SU-DHL-6 (cell line): ENCODE measurements at regions not wholly inside any gene's neighbourhood (a gene's known extent, or its start where the extent isn't known, plus 50 kb on each side); places are given as distances from the start of the nearest gene placed in this dataset.

Experiments used
- H2AFZ ChIP-seq: fragments of 200-600 bp; sonication (generic); 2 replicates; pipeline ENCODE4 v1.6.1; 2014; ENCODE audit warnings: low read depth, mild to moderate bottlenecking, moderate library complexity, mixed read lengths, antibody characterized with exemption, low read length; ENCODE audit not compliant: severe bottlenecking
- H3F3A ChIP-seq: fragments of 200-600 bp; shearing (Covaris generic); 2 replicates; pipeline ENCODE4 v1.6.0; 2016; ENCODE audit warnings: antibody characterized with exemption, mild to moderate bottlenecking; ENCODE audit not compliant: insufficient read depth
- H3K27ac ChIP-seq: fragments of 200-600 bp; sonication (generic); 2 replicates; pipeline ENCODE4 v1.5.1; 2016; ENCODE audit warnings: low read depth, mild to moderate bottlenecking, low read length, moderate library complexity, mixed read lengths
- H3K27me3 ChIP-seq: fragments of 200-600 bp; sonication (generic), shearing (Covaris generic); 2 replicates; pipeline ENCODE4 v1.6.0; 2014; ENCODE audit warnings: mild to moderate bottlenecking, low read length
- H3K36me3 ChIP-seq: fragments of 200-600 bp; sonication (generic); 2 replicates; pipeline ENCODE4 v1.6.1; 2014; ENCODE audit warnings: mild to moderate bottlenecking, low read length, mixed read lengths
- H3K4me2 ChIP-seq: fragments of 300-600, 200-600 bp; shearing (Covaris generic), sonication (generic); 2 replicates; pipeline ENCODE4 v1.6.0; 2014; ENCODE audit warnings: low read length, low read depth, mild to moderate bottlenecking; ENCODE audit not compliant: poor library complexity, severe bottlenecking
- H3K4me3 ChIP-seq: fragments of 200-600 bp; sonication (generic); 2 replicates; pipeline ENCODE4 v1.5.1; 2014; ENCODE audit warnings: antibody characterized with exemption, low read length, mild to moderate bottlenecking, mixed read lengths; ENCODE audit not compliant: insufficient read depth, poor library complexity, severe bottlenecking
- H3K79me2 ChIP-seq: fragments of 200-600 bp; sonication (generic); 2 replicates; pipeline ENCODE4 v1.6.1; 2014; ENCODE audit warnings: mild to moderate bottlenecking, low read length, moderate library complexity; ENCODE audit not compliant: insufficient read depth
- H3K9ac ChIP-seq: fragments of 200-600 bp; sonication (generic); 2 replicates; pipeline ENCODE4 v1.7.0; 2014; ENCODE audit warnings: mild to moderate bottlenecking, low read length
- H3K9me2 ChIP-seq: fragments of 200-600 bp; sonication (generic); replicated peaks from 2 replicates; pipeline ENCODE4 v1.6.1; 2014; ENCODE audit warnings: low read length; ENCODE audit not compliant: insufficient read depth
- H3K9me3 ChIP-seq: fragments of 200-600 bp; sonication (generic); 2 replicates; pipeline ENCODE4 v1.6.1; 2014; ENCODE audit warnings: low read length, mixed read lengths; ENCODE audit not compliant: insufficient read depth
- H4K20me1 ChIP-seq: fragments of 200-600 bp; sonication (generic); 2 replicates; pipeline ENCODE4 v1.6.1; 2014; ENCODE audit warnings: low read depth, mild to moderate bottlenecking, antibody characterized with exemption, low read length, moderate library complexity, mixed read lengths
- CTCF ChIP-seq: fragments of 200-600 bp; sonication (generic); IDR thresholded peaks from one replicate; pipeline ENCODE4 v1.5.1; 2017; ENCODE audit warnings: antibody characterized with exemption, mild to moderate bottlenecking, low read length, moderate library complexity; ENCODE audit not compliant: insufficient read depth, poor library complexity, severe bottlenecking
- EZH2phosphoT487 ChIP-seq: fragments of 200-600 bp; sonication (generic), shearing (Covaris generic); conservative IDR thresholded peaks from 2 replicates; pipeline ENCODE4 v1.6.1; 2018; ENCODE audit warnings: mild to moderate bottlenecking, antibody characterized with exemption, low read length, moderate library complexity, mixed read lengths

- Histone ChIP-seq H3K4me3 (no peak overlapping the region), H2AFZ (no peak overlapping the region), H3K9me3 (no peaks in the 10 kb centered on the region), H3K9ac (no peak overlapping the region), H3K36me3 (no peaks in the 10 kb centered on the region), H3K27ac (no peak overlapping the region), H3K9me2 (no peaks in the 10 kb centered on the region), H3K4me2 (no peak overlapping the region), H3K27me3 (no peaks in the 10 kb centered on the region), H4K20me1 (no peaks in the 10 kb centered on the region), H3F3A (no peaks in the 10 kb centered on the region), H3K79me2 (no peaks in the 10 kb centered on the region)
- TF ChIP-seq CTCF (no peak), EZH2phosphoT487 (no peak)
Observed at GRCh38 chr12:132391326-132392041, 62.1 kb upstream of the GALNT9 start.

DNA sequence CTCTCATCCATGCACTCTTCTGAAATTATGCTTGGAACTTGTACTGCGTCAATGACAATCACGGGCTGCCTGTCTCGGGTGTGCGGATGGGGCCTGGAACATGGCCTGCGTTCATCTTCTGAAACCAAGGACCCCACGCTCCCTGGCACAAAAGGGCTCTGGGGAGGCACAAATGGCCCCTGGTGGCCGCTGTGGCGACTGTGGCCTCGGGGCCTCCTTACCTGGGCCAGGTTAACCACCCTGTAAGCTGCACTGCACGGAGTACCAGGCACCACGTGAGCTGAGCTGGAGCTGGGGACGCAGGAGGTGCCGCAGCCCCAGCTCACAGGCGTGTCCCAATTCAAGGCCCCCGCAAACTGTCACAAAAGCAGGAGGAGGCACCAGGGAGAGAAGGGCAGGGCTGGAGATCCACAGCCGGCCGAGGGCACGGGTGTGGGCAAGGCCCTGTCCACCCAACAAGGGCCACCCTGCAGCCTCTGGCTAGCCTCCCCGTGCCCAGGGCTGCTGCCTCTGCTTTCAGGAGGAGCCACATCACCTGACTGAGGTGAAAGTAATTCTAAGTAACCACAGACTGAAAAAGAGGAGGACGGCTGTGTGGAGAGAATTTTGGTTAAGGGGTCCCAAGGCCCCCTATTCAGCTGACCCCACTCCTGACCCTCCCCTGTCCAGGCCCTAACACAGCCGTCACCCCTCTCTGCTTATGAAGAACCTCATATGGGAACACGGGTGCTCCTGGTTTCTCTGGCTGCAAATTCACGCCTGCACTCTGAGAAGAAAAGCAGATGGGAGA, 61.1 kb upstream of the GALNT9 start:
- Histone ChIP-seq H3K4me3 (no peak overlapping the region), H3K27me3 (no peaks in the 10 kb centered on the region), H3K9ac (no peak overlapping the region), H3K9me2 (no peaks in the 10 kb centered on the region), H3K36me3 (no peaks in the 10 kb centered on the region), H3K4me2 (no peak overlapping the region), H3K9me3 (no peaks in the 10 kb centered on the region), H2AFZ (no peak overlapping the region), H3F3A (no peaks in the 10 kb centered on the region), H4K20me1 (no peaks in the 10 kb centered on the region), H3K79me2 (no peaks in the 10 kb centered on the region), H3K27ac (no peak overlapping the region)
- TF ChIP-seq CTCF: no peak
- TF ChIP-seq EZH2phosphoT487: no peak

DNA sequence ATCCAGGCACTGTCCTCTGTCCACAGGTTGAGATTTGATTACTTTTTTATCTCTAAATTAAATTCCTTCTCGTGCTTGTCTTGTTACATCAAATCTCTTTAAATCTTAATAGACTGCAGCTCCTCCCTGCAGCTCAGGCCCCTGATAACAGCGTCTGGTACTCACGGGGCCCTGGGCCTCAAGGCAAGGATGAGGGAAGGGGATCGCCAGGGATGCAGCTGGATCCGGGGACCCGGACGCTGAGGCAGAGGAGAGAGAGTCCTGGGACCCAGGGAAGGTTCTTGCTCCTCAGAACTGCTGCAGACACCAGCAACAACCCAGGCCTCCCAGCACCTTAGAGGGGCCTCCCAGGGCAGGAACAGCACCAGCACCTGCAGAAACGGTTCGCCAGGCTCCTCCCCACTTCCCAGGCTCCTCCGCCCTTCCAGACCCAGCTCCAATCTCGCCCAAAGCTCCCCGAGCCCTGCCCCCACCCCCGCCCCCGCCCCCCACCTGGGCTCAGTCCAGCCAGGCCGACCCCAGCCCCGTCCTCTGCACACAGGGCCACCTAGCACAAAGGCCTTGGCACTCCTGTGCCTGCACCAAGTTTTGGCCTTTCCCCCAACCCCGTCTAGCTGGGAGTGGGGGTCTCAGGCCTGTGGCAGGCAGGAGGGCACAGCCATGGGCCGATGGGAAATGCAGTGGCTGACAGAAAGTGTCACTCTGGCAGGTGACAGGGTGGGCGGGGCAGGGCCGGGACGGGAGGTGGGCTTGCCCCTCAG, 60.3 kb upstream of the GALNT9 start:
- H2AFZ ChIP-seq: no peak overlapping the region

More for the DNA sequence above, 60.3 kb upstream of the GALNT9 start:
- TF ChIP-seq CTCF (no peak), EZH2phosphoT487 (no peak)
- Histone ChIP-seq H3K9me2 (no peaks in the 10 kb centered on the region), H4K20me1 (no peaks in the 10 kb centered on the region), H3K36me3 (no peaks in the 10 kb centered on the region), H3K9ac (no peak overlapping the region), H3K4me2 (no peak overlapping the region), H3K9me3 (no peaks in the 10 kb centered on the region), H3K27ac (no peak overlapping the region), H3K79me2 (no peaks in the 10 kb centered on the region), H3K27me3 (no peaks in the 10 kb centered on the region), H3K4me3 (no peak overlapping the region), H3F3A (no peaks in the 10 kb centered on the region)
